ENCODE measurements at regions not wholly inside any gene's neighbourhood (a gene's known extent, or its start where the extent isn't known, plus 50 kb on each side); places are given as distances from the start of the nearest gene placed in this dataset.

- WGBS (ENCODE audit: insufficient coverage, low coverage, missing lambda C conversion rate) = 3% methylated on average over 5 of the region's 5 CpGs
- DNase-seq (ENCODE audit: extremely low read depth in 1 of 4, low spot score in 3 of 4) = no peak
- in situ Hi-C loops (cut with MboI) = loop anchor here (25.0 kb wide), 1 partner anchor 723 kb away; the partner anchor contains the start of gene SFMBT2
- peaks cover 18 to 28% of the 10 kb centered on the region in 2 experiments for H3K27me3 ChIP-seq (ENCODE audit: control insufficient read depth in 2 of 2, insufficient read depth in 2 of 2, low read length in 2 of 2)
- no TSS peak for BruUV-seq (replicated peaks)
- intact Hi-C loops (cut with micrococcal nuclease) = no loop called here
- no peaks in the 10 kb centered on the region for H3K36me3 ChIP-seq (ENCODE audit: control insufficient read depth, insufficient read depth, low read length)
- H3K79me2 ChIP-seq (ENCODE audit: control insufficient read depth, insufficient read depth, low read length) = no peaks in the 10 kb centered on the region
- H3K4me1 ChIP-seq (replicated peaks in 1 of 2; ENCODE audit: control insufficient read depth in 2 of 2, insufficient read depth in 2 of 2, low read length in 2 of 2) = no peaks in the 10 kb centered on the region
- H3K4me3 ChIP-seq = no peak overlapping the region
- H3K4me2 ChIP-seq (ENCODE audit: insufficient read depth, low read length) = no peak overlapping the region
- TF ChIP-seq, protein P1, sequence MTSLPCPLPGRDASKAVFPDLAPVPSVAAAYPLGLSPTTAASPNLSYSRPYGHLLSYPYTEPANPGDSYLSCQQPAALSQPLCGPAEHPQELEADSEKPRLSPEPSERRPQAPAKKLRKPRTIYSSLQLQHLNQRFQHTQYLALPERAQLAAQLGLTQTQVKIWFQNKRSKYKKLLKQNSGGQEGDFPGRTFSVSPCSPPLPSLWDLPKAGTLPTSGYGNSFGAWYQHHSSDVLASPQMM (CRISPR knock-in tag; IDR thresholded peaks at IDR 0.05) = no peak
- 0 out of 2 replicates have a peak, but pooled peaks have one; percentile 2 for TF ChIP-seq NFIC (IDR thresholded peaks at IDR 0.05)
- peak; percentile 61 for TF ChIP-seq NFE2 (IDR thresholded peaks at IDR 0.05; ENCODE audit: low read depth)
- no peak for TF ChIP-seq WHSC1 (IDR thresholded peaks at IDR 0.05; ENCODE audit: low read length)
- no peaks in the 10 kb centered on the region for H3K9me1 ChIP-seq (ENCODE audit: control insufficient read depth, insufficient read depth, low read length)
- no peak overlapping the region for H3K27ac ChIP-seq (ENCODE audit: extremely low read depth, low read depth, low read length)
- no peaks in the 10 kb centered on the region for H3K9me3 ChIP-seq (replicated peaks; ENCODE audit: control insufficient read depth, insufficient read depth, low read depth, low read length)
- CTCF ChIA-PET (ENCODE audit: low intra/inter-chr PET ratio) = no interaction called here
- ATAC-seq = no peak
- no peak overlapping the region for H2AFZ ChIP-seq (ENCODE audit: low read depth, low read length)
- no peak overlapping the region for H3K9ac ChIP-seq (ENCODE audit: insufficient read depth in 1 of 2, low read depth in 2 of 2, low read length in 2 of 2)
- no peak for FAIRE-seq
- POLR2A ChIA-PET = interaction anchor here (0.7 kb wide), 1 partner anchor 17 kb away, joined by 3 read pairs; no protein-coding TSS in a partner anchor
- H4K20me1 ChIP-seq (replicated peaks; ENCODE audit: control insufficient read depth, insufficient read depth, low read length) = no peaks in the 10 kb centered on the region
These were observed 109.0 kb upstream of the PRKCQ start for GRCh38 chr10:6689036-6689435.

DNA sequence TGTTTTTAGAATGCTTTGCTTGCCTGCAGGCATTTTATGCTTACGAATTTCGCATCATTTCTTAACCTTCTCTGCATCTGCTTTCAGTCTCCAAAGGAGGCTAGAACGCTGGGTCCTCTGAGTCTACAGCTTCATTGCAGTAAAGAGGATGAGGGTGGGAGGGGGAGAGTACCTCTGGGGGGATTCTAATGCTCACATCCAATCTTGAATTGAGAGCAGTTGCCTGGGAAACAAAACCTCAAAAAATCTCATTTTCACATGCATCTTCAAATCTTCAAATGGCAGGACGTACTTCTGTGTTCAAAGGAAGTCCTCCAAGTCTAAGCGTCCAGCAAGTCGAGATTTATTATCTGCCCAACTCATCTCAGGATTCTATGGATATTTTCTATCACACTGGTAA is 100.7 kb upstream of the PRKCQ start:
- Histone ChIP-seq H4K20me1 (replicated peaks; ENCODE audit: control insufficient read depth, insufficient read depth, low read length) (no peaks in the 10 kb centered on the region), H3K79me2 (ENCODE audit: control insufficient read depth, insufficient read depth, low read length) (no peaks in the 10 kb centered on the region), H3K4me1 (replicated peaks in 1 of 2; ENCODE audit: control insufficient read depth in 2 of 2, insufficient read depth in 2 of 2, low read length in 2 of 2) (no peaks in the 10 kb centered on the region), H3K9ac (ENCODE audit: insufficient read depth in 1 of 2, low read depth in 2 of 2, low read length in 2 of 2) (no peak overlapping the region), H3K4me2 (ENCODE audit: insufficient read depth, low read length) (no peak overlapping the region), H3K36me3 (ENCODE audit: control insufficient read depth, insufficient read depth, low read length) (no peaks in the 10 kb centered on the region), H2AFZ (ENCODE audit: low read depth, low read length) (no peak overlapping the region), H3K9me1 (ENCODE audit: control insufficient read depth, insufficient read depth, low read length) (no peaks in the 10 kb centered on the region), H3K27me3 (ENCODE audit: control insufficient read depth in 2 of 2, insufficient read depth in 2 of 2, low read length in 2 of 2) (peaks cover 8% of the 10 kb centered on the region in 2 experiments; a peak in 3 of 5 replicates), H3K4me3 (no peak overlapping the region), H3K27ac (ENCODE audit: extremely low read depth, low read depth, low read length) (no peak overlapping the region), H3K9me3 (replicated peaks; ENCODE audit: control insufficient read depth, insufficient read depth, low read depth, low read length) (no peaks in the 10 kb centered on the region)
- ChIA-PET POLR2A (no interaction called here), CTCF (ENCODE audit: low intra/inter-chr PET ratio) (no interaction called here)
- ATAC-seq (no peak), DNase-seq (ENCODE audit: extremely low read depth in 1 of 4, low spot score in 3 of 4) (no peak), FAIRE-seq (no peak)
- BruUV-seq (replicated peaks) = no TSS peak
- TF ChIP-seq ZSCAN29 (IDR thresholded peaks at IDR 0.05) (no peak), EHMT2 (IDR thresholded peaks at IDR 0.05) (no peak)
- under 1% methylated on average over 6 of the region's 6 CpGs for WGBS (ENCODE audit: insufficient coverage, low coverage, missing lambda C conversion rate)
- in situ Hi-C loops (cut with MboI) = loop anchor here (25.0 kb wide), 1 partner anchor 732 kb away; the partner anchor contains the start of gene SFMBT2
- intact Hi-C loops (cut with micrococcal nuclease) = no loop called here
